HCT116 (cell line): ENCODE measurements at regions not wholly inside any gene's neighbourhood (a gene's known extent, or its start where the extent isn't known, plus 50 kb on each side); places are given as distances from the start of the nearest gene placed in this dataset.

Experiments used
- ATAC-seq: fragments of 200-7000 bp; cut with Tn5 transposase; 2 replicates; pipeline ENCODE4 v1.9.1; 2020; ENCODE audit warnings: mild to moderate bottlenecking, moderate library complexity
- BruUV-seq: library from RNA; stranded (reverse); fragments of 400-500 nt; replicated peaks from 2 replicates; lab custom pipeline; 2021; lab: Mats Ljungman, UMichigan
- CTCF ChIA-PET: fragments of 300-600 bp; sonication (Branson Sonifier 250); formaldehyde crosslinking; loops from one replicate; lab custom pipeline; 2021; ENCODE audit warnings: antibody characterized with exemption; lab: Charles Lee
- POLR2A ChIA-PET: fragments of 300-600, 350-600 bp; sonication (Branson Sonifier 250); formaldehyde crosslinking; loops from one replicate; lab custom pipeline; 2021; ENCODE audit warnings: antibody characterized with exemption; lab: Charles Lee
- RAD21 ChIA-PET, 2 experiments: fragments of 300-600 bp; sonication (Branson Sonifier 250); formaldehyde crosslinking; loops; one replicate each; lab custom pipeline; 2023; ENCODE audit warnings: low total read pairs in 2 of 2; ENCODE audit not compliant: uncharacterized antibody in 2 of 2, unreplicated experiment in 2 of 2, low non-redundant PET in 1 of 2; lab: Charles Lee
- DNase-seq: peaks from one replicate; pipeline ENCODE4 v3.0.0-alpha.2; 2010; ENCODE audit warnings: low read depth, low spot score
- H2AFZ ChIP-seq: fragments of 200-600 bp; shearing (Covaris generic), sonication (generic); 2 replicates; pipeline ENCODE4 v1.6.1; 2017; ENCODE audit warnings: low read depth, mixed run types, mixed read lengths, antibody characterized with exemption, low read length; ENCODE audit not compliant: poor library complexity, severe bottlenecking
- H3K27ac ChIP-seq: 2 replicates; pipeline ENCODE4 v1.5.1; 2012; ENCODE audit warnings: low read depth, low read length
- H3K27me3 ChIP-seq: fragments of 200-600 bp; sonication (generic); 2 replicates; pipeline ENCODE4 v1.6.1; 2016; ENCODE audit warnings: mixed run types, low read length, mixed read lengths; ENCODE audit not compliant: insufficient read depth
- H3K36me3 ChIP-seq, 2 experiments: fragments of 200-500 bp in 1 of 2; fragments of 200-600 bp in 1 of 2; sonication (Bioruptor generic) in 1 of 2; sonication (generic) in 1 of 2; 2 replicates each; pipeline versions ENCODE4 v1.5.1 to v1.6.1; 2014 to 2016; ENCODE audit warnings: low read length in 2 of 2, inconsistent platforms in 1 of 2, mixed read lengths in 1 of 2, mixed run types in 1 of 2; ENCODE audit not compliant: insufficient read depth in 2 of 2, control insufficient read depth in 1 of 2
- H3K4me1 ChIP-seq, 2 experiments: fragments of 200-600 bp in 1 of 2; sonication (generic) in 1 of 2; 2 replicates each; pipeline versions ENCODE4 v1.5.1 to v1.6.1; 2012 to 2017; ENCODE audit warnings: low read length in 2 of 2, inconsistent platforms in 1 of 2, mild to moderate bottlenecking in 1 of 2, mixed read lengths in 1 of 2, mixed run types in 1 of 2, moderate library complexity in 1 of 2; ENCODE audit not compliant: insufficient read depth in 2 of 2, control insufficient read depth in 1 of 2
- H3K4me2 ChIP-seq: fragments of 200-600 bp; sonication (generic); 2 replicates; pipeline ENCODE4 v1.6.1; 2017; ENCODE audit warnings: mixed run types, low read length, mixed read lengths
- H3K4me3 ChIP-seq, 2 experiments: fragments of 200-600 bp in 1 of 2; sonication (generic) in 1 of 2; replicated peaks in 1 of 2; 2 replicates each; pipeline ENCODE4 v1.5.1; 2011 to 2016; ENCODE audit warnings: low read length in 2 of 2, control low read depth in 1 of 2, low read depth in 1 of 2, mild to moderate bottlenecking in 1 of 2, mixed read lengths in 1 of 2, mixed run types in 1 of 2
- H3K79me2 ChIP-seq: fragments of 200-600 bp; sonication (generic); 2 replicates; pipeline ENCODE4 v1.6.1; 2017; ENCODE audit warnings: mild to moderate bottlenecking, mixed run types, low read length, moderate library complexity, mixed read lengths; ENCODE audit not compliant: insufficient read depth
- H3K9ac ChIP-seq: fragments of 200-600 bp; sonication (generic); 2 replicates; pipeline ENCODE4 v1.6.1; 2016; ENCODE audit warnings: low read length, mixed read lengths
- H3K9me2 ChIP-seq: fragments of 200-600 bp; sonication (generic), shearing (Covaris generic); 2 replicates; pipeline ENCODE4 v1.6.1; 2017; ENCODE audit warnings: mixed run types, mild to moderate bottlenecking, moderate library complexity; ENCODE audit not compliant: insufficient read depth
- H3K9me3 ChIP-seq, 2 experiments: fragments of 200-500 bp in 1 of 2; fragments of 200-600 bp in 1 of 2; sonication (Bioruptor generic) in 1 of 2; sonication (generic) in 1 of 2; 2 replicates each; pipeline ENCODE4 v1.6.1; 2014 to 2017; ENCODE audit warnings: low read length in 2 of 2, mixed read lengths in 2 of 2, inconsistent platforms in 1 of 2, low read depth in 1 of 2, mild to moderate bottlenecking in 1 of 2, mixed run types in 1 of 2, moderate library complexity in 1 of 2; ENCODE audit not compliant: control insufficient read depth in 1 of 2, insufficient read depth in 1 of 2
- H4K20me1 ChIP-seq: fragments of 200-600 bp; sonication (generic), shearing (Covaris generic); 2 replicates; pipeline ENCODE4 v1.6.1; 2017; ENCODE audit warnings: mixed run types, mild to moderate bottlenecking, moderate library complexity; ENCODE audit not compliant: insufficient read depth
- CTCF ChIP-seq, 3 experiments: fragments of 200-600 bp in 1 of 3; sonication (generic) in 1 of 3; IDR thresholded peaks in 2 of 3; conservative IDR thresholded peaks in 1 of 3; 2 replicates each; pipeline ENCODE4 v1.5.1; 2012 to 2017; ENCODE audit warnings: low read depth in 2 of 3, low read length in 2 of 3, antibody characterized with exemption in 1 of 3, borderline replicate concordance in 1 of 3, control low read depth in 1 of 3, mild to moderate bottlenecking in 1 of 3, mixed read lengths in 1 of 3, mixed run types in 1 of 3, moderate library complexity in 1 of 3; ENCODE audit not compliant: insufficient read depth in 1 of 3
- FOSL1 ChIP-seq: IDR thresholded peaks from 2 replicates; pipeline ENCODE4 v1.6.1; 2012; ENCODE audit warnings: low read depth
- RAD21 ChIP-seq: IDR thresholded peaks from 2 replicates; pipeline ENCODE4 v1.6.1; 2012; ENCODE audit warnings: low read depth, mild to moderate bottlenecking
- REST ChIP-seq: IDR thresholded peaks from 2 replicates; pipeline ENCODE4 v1.6.1; 2012; ENCODE audit warnings: low read depth
- SP1 ChIP-seq: IDR thresholded peaks from 2 replicates; pipeline ENCODE4 v1.6.1; 2012; ENCODE audit warnings: low read depth
- SRF ChIP-seq: IDR thresholded peaks from 2 replicates; pipeline ENCODE4 v1.6.1; 2012; ENCODE audit warnings: low read depth
- intact Hi-C: fragments of 100-400 bp; cut with micrococcal nuclease; formaldehyde crosslinking; loops from 2 replicates; pipeline ENCODE4 v1.10.0; 2022

- no peak overlapping the region for H3K4me2 ChIP-seq
- H3K79me2 ChIP-seq, result no peaks in the 10 kb centered on the region
- ChIA-PET RAD21 (no interaction called here), CTCF (no interaction called here), POLR2A (no interaction called here)
- TF ChIP-seq RAD21, result no peak
- TF ChIP-seq SRF, result no peak
- TF ChIP-seq FOSL1, result no peak
- TF ChIP-seq CTCF (IDR thresholded peaks at IDR 0.05 in 2 of 3, conservative IDR thresholded peaks at IDR 0.05 in 1 of 3; ENCODE audit: borderline replicate concordance in 1 of 3, insufficient read depth in 1 of 3, low read depth in 2 of 3, low read length in 2 of 3), result no peak
- no peak for TF ChIP-seq SP1
- TF ChIP-seq REST, result no peak
- H3K9me3 ChIP-seq, result no peaks in the 10 kb centered on the region
- no peak overlapping the region for H3K9ac ChIP-seq
- H3K36me3 ChIP-seq, result no peaks in the 10 kb centered on the region
- DNase-seq (no peak), ATAC-seq (no peak)
- intact Hi-C loops, result no loop called here
- H3K4me3 ChIP-seq, result no peak overlapping the region
- H4K20me1 ChIP-seq, result no peaks in the 10 kb centered on the region
- H3K4me1 ChIP-seq, result peaks cover 0 to 3% of the 10 kb centered on the region in 2 experiments; a peak in 1 of 4 replicates
- peaks cover 6% of the 10 kb centered on the region; the same call in 1 of the 2 replicates for H3K27me3 ChIP-seq
- BruUV-seq, result no TSS peak
- no peak overlapping the region for H3K27ac ChIP-seq
- no peak overlapping the region for H2AFZ ChIP-seq
- H3K9me2 ChIP-seq, result no peaks in the 10 kb centered on the region
These were observed 190.9 kb upstream of the CHRNA7 start for GRCh38 chr15:31839388-31839787.
